Calu3 (cell line): ENCODE measurements at regions not wholly inside any gene's neighbourhood (a gene's known extent, or its start where the extent isn't known, plus 50 kb on each side); places are given as distances from the start of the nearest gene placed in this dataset.

ENCODE experiments used
- BruUV-seq: library from RNA; stranded (reverse); fragments of 400-500 nt; replicated peaks from 2 replicates; lab custom pipeline; 2021; lab: Mats Ljungman, UMichigan
- CTCF ChIA-PET: fragments of 300-600 bp; sonication (Branson Sonifier 250); formaldehyde crosslinking; loops from one replicate; lab custom pipeline; 2022; ENCODE audit warnings: antibody characterized with exemption; lab: Charles Lee
- DNase-seq: peaks from one replicate; pipeline ENCODE4 v3.0.0; 2022
- H3K27ac Mint-ChIP-seq: one replicate; pipeline ENCODE4 v1.8.0; 2022; ENCODE audit warnings: mixed read lengths; ENCODE audit not compliant: unreplicated experiment
- H3K27me3 Mint-ChIP-seq: one replicate; pipeline ENCODE4 v1.8.0; 2022; ENCODE audit warnings: mixed read lengths; ENCODE audit not compliant: unreplicated experiment
- H3K36me3 Mint-ChIP-seq: one replicate; pipeline ENCODE4 v1.8.0; 2022; ENCODE audit warnings: mild to moderate bottlenecking, moderate library complexity, mixed read lengths; ENCODE audit not compliant: insufficient read depth, unreplicated experiment
- H3K4me1 Mint-ChIP-seq: one replicate; pipeline ENCODE4 v1.8.0; 2022; ENCODE audit warnings: mild to moderate bottlenecking, low read depth, mixed read lengths; ENCODE audit not compliant: unreplicated experiment
- H3K4me3 Mint-ChIP-seq: one replicate; pipeline ENCODE4 v1.8.0; 2022; ENCODE audit warnings: mild to moderate bottlenecking, low read depth, moderate library complexity, mixed read lengths; ENCODE audit not compliant: unreplicated experiment
- H3K9me3 Mint-ChIP-seq: one replicate; pipeline ENCODE4 v1.8.0; 2022; ENCODE audit warnings: low read depth, mixed read lengths; ENCODE audit not compliant: unreplicated experiment
- CTCF ChIP-seq: fragments of 200-600 bp; IDR thresholded peaks from one replicate; pipeline ENCODE4 v1.8.0; 2022; ENCODE audit warnings: antibody characterized with exemption; ENCODE audit not compliant: unreplicated experiment
- intact Hi-C: fragments of 100-400 bp; cut with micrococcal nuclease; formaldehyde crosslinking; loops from one replicate; pipeline ENCODE4 v1.10.0; 2022; ENCODE audit not compliant: unreplicated experiment

- intact Hi-C loops: no loop called here
- CTCF ChIA-PET: no interaction called here
These were observed 514.6 kb upstream of the ZEB2 start for GRCh38 chr2:145034511-145034910.

GRCh38 chr2:145033438-145033837 is 513.5 kb upstream of the ZEB2 start:
- Mint-ChIP-seq H3K4me1 (no peaks in the 10 kb centered on the region), H3K27me3 (no peaks in the 10 kb centered on the region), H3K27ac (no peak overlapping the region), H3K36me3 (no peaks in the 10 kb centered on the region), H3K9me3 (no peaks in the 10 kb centered on the region), H3K4me3 (no peak overlapping the region)
- intact Hi-C loops: no loop called here
- BruUV-seq: no TSS peak
- DNase-seq: no peak
- no peak for TF ChIP-seq CTCF
- CTCF ChIA-PET: no interaction called here

More at GRCh38 chr2:145034511-145034910, 514.6 kb upstream of the ZEB2 start:
- no peak overlapping the region for H3K4me3 Mint-ChIP-seq
- H3K4me1 Mint-ChIP-seq: no peaks in the 10 kb centered on the region
- no peaks in the 10 kb centered on the region for H3K27me3 Mint-ChIP-seq
- H3K36me3 Mint-ChIP-seq: no peaks in the 10 kb centered on the region
- BruUV-seq: no TSS peak
- H3K9me3 Mint-ChIP-seq: no peaks in the 10 kb centered on the region
- DNase-seq: no peak
- TF ChIP-seq CTCF: no peak
- no peak overlapping the region for H3K27ac Mint-ChIP-seq

- no peak for TF ChIP-seq CTCF
- BruUV-seq: no TSS peak
- Mint-ChIP-seq H3K4me3 (no peak overlapping the region), H3K27ac (no peak overlapping the region), H3K4me1 (no peaks in the 10 kb centered on the region), H3K27me3 (no peaks in the 10 kb centered on the region), H3K9me3 (no peaks in the 10 kb centered on the region), H3K36me3 (no peaks in the 10 kb centered on the region)
- CTCF ChIA-PET: no interaction called here
- DNase-seq: no peak
- intact Hi-C loops: no loop called here
These were observed 512.9 kb upstream of the ZEB2 start for GRCh38 chr2:145032791-145033190.

- H3K9me3 Mint-ChIP-seq: no peaks in the 10 kb centered on the region
- CTCF ChIA-PET: no interaction called here
- BruUV-seq: no TSS peak
- intact Hi-C loops: no loop called here
- H3K27me3 Mint-ChIP-seq: no peaks in the 10 kb centered on the region
- no peak overlapping the region for H3K4me3 Mint-ChIP-seq
- DNase-seq: no peak
- no peaks in the 10 kb centered on the region for H3K36me3 Mint-ChIP-seq
- TF ChIP-seq CTCF: no peak
- H3K27ac Mint-ChIP-seq: no peak overlapping the region
- no peaks in the 10 kb centered on the region for H3K4me1 Mint-ChIP-seq
These were observed 510.0 kb upstream of the ZEB2 start for GRCh38 chr2:145029873-145030272.
